Spleen (tissue), 11 donors: ENCODE measurements at regions not wholly inside any gene's neighbourhood (a gene's known extent, or its start where the extent isn't known, plus 50 kb on each side); places are given as distances from the start of the nearest gene placed in this dataset.

Experiments
- DNase-seq: peaks from one replicate; pipeline ENCODE4 v3.0.0-alpha.2; 2020
- H3K27ac ChIP-seq, 8 donors: fragments of 200-600 bp; sonication (generic) in 7 of 8; 1 replicate in 4 of 8; 2 replicates in 4 of 8; pipeline versions ENCODE4 v1.5.0 to v1.8.0; 2016 to 2021; ENCODE audit warnings: inconsistent platforms in 4 of 8, mild to moderate bottlenecking in 4 of 8, moderate library complexity in 1 of 8
- H3K27me3 ChIP-seq, 7 donors: fragments of 200-600 bp; sonication (generic) in 6 of 7; replicated peaks in 1 of 7; 1 replicate in 4 of 7; 2 replicates in 3 of 7; pipeline versions ENCODE4 v1.5.0 to v1.8.0; 2016 to 2021; ENCODE audit warnings: inconsistent platforms in 3 of 7, mild to moderate bottlenecking in 1 of 7
- H3K36me3 ChIP-seq, 6 donors: fragments of 200-600 bp; sonication (generic) in 5 of 6; 1 replicate in 4 of 6; 2 replicates in 2 of 6; pipeline versions ENCODE4 v1.5.0 to v1.8.0; 2016 to 2021; ENCODE audit warnings: inconsistent platforms in 2 of 6
- H3K4me1 ChIP-seq, 6 donors: fragments of 200-600 bp; sonication (generic) in 5 of 6; 1 replicate in 3 of 6; 2 replicates in 3 of 6; pipeline versions ENCODE4 v1.5.0 to v1.8.0; 2016 to 2021; ENCODE audit warnings: inconsistent platforms in 3 of 6
- H3K4me3 ChIP-seq, 8 donors: fragments of 200-600 bp; sonication (generic) in 7 of 8; 1 replicate in 4 of 8; 2 replicates in 4 of 8; pipeline versions ENCODE4 v1.5.0 to v1.8.0; 2016 to 2021; ENCODE audit warnings: inconsistent platforms in 4 of 8, mild to moderate bottlenecking in 4 of 8, moderate library complexity in 2 of 8
- H3K9me3 ChIP-seq, 8 donors: fragments of 200-600 bp; sonication (generic) in 7 of 8; 1 replicate in 4 of 8; 2 replicates in 4 of 8; pipeline versions ENCODE4 v1.5.0 to v1.8.0; 2016 to 2021; ENCODE audit warnings: inconsistent platforms in 4 of 8
- CTCF ChIP-seq, 11 experiments: fragments of 200-600 bp in 7 of 11; fragments of 450-650 bp in 4 of 11; sonication (generic) in 4 of 11; IDR thresholded peaks in 8 of 11; conservative IDR thresholded peaks in 3 of 11; 1 replicate in 7 of 11; 2 replicates in 4 of 11; pipeline versions ENCODE4 v1.4.0 to v1.8.0; 2016 to 2021; ENCODE audit warnings: antibody characterized with exemption in 11 of 11, inconsistent platforms in 4 of 11, mild to moderate bottlenecking in 1 of 11
- POLR2A ChIP-seq, 3 donors: fragments of 450-650 bp; IDR thresholded peaks; one replicate each; pipeline ENCODE4 v1.5.1; 2017; ENCODE audit warnings: antibody characterized with exemption in 3 of 3, mild to moderate bottlenecking in 1 of 3
- POLR2AphosphoS5 ChIP-seq, 3 donors: sonication (generic); formaldehyde crosslinking; IDR thresholded peaks; one replicate each; pipeline ENCODE4 v1.5.1; 2017; ENCODE audit warnings: antibody characterized with exemption in 3 of 3
- WGBS, 5 donors: extraction: QIAGEN DNeasy Blood & Tissue Kit in 3 of 5; methylation state at CpG; one replicate each; pipeline versions ENCODE4 v1.1.5 to v1.1.7; 2013 to 2018; 5-methylcytosine and 5-hydroxymethylcytosine counted together
- intact Hi-C: fragments of 100-400 bp; cut with DNase I; formaldehyde crosslinking; loops from one replicate; pipeline ENCODE4 v1.15.0; 2023; ENCODE audit warnings: low total_unique reads
- donor health status: healthy with polysubstance abuse.
- donor health status: DM: no; HTN: no; CAD: no; lungs with moderate emphysema.
- donor health status: DM: no; HTN: no; CAD: no.
- donor health status: Bipolar disorder and iron deficiency.
- donor health status: healthy.
- donor health status: DM: no; HTN: no; CAD: no.
- donor health status: DM: yes; HTN: yes; CAD: no.

GRCh38 chrX:137431693-137432488 is 134.0 kb upstream of the ZIC3 start:
- peaks cover 6 to 44% (median 37%) of the 10 kb centered on the region in 7 donors for H3K27me3 ChIP-seq
- no peak for TF ChIP-seq POLR2AphosphoS5 (IDR thresholded peaks at IDR 0.05)
- TF ChIP-seq POLR2A (IDR thresholded peaks at IDR 0.05) = no peak
- no peak for TF ChIP-seq CTCF (IDR thresholded peaks at IDR 0.05 in 8 of 11, conservative IDR thresholded peaks at IDR 0.05 in 3 of 11)
- WGBS, 5 donors = 40 to 57% (median 55%) methylated on average over 2 of the region's 2 CpGs
- no peak overlapping the region for H3K4me3 ChIP-seq
- intact Hi-C loops = no loop called here
- H3K36me3 ChIP-seq = no peaks in the 10 kb centered on the region
- DNase-seq = no peak
- peaks cover 0 to 19% (median 7%) of the 10 kb centered on the region in 6 donors for H3K4me1 ChIP-seq
- peaks cover 0 to 13% (median 0%) of the 10 kb centered on the region in 8 donors for H3K9me3 ChIP-seq
- H3K27ac ChIP-seq = no peak overlapping the region

- TF ChIP-seq POLR2AphosphoS5 (IDR thresholded peaks at IDR 0.05) = no peak
- TF ChIP-seq CTCF (IDR thresholded peaks at IDR 0.05 in 8 of 11, conservative IDR thresholded peaks at IDR 0.05 in 3 of 11) = no peak
- TF ChIP-seq POLR2A (IDR thresholded peaks at IDR 0.05) = no peak
- Histone ChIP-seq H3K4me3 (no peak overlapping the region), H3K36me3 (no peaks in the 10 kb centered on the region), H3K9me3 (peaks cover 0 to 10% (median 0%) of the 10 kb centered on the region in 8 donors), H3K4me1 (peaks cover 0 to 20% (median 8%) of the 10 kb centered on the region in 6 donors), H3K27me3 (peaks cover 6 to 53% (median 43%) of the 10 kb centered on the region in 7 donors), H3K27ac (no peak overlapping the region)
- intact Hi-C loops = no loop called here
- DNase-seq = no peak
Measured at GRCh38 chrX:137430984-137431475, 134.9 kb upstream of the ZIC3 start.

- Histone ChIP-seq H3K4me3 (no peak overlapping the region), H3K36me3 (no peaks in the 10 kb centered on the region), H3K27me3 (peaks cover 6 to 60% (median 50%) of the 10 kb centered on the region in 7 donors), H3K4me1 (peaks cover 0 to 20% (median 8%) of the 10 kb centered on the region in 6 donors), H3K27ac (no peak overlapping the region), H3K9me3 (peaks cover 0 to 3% (median 0%) of the 10 kb centered on the region in 8 donors)
- TF ChIP-seq POLR2AphosphoS5 (IDR thresholded peaks at IDR 0.05) (no peak), CTCF (IDR thresholded peaks at IDR 0.05 in 8 of 11, conservative IDR thresholded peaks at IDR 0.05 in 3 of 11) (no peak), POLR2A (IDR thresholded peaks at IDR 0.05) (no peak)
- no peak for DNase-seq
- intact Hi-C loops = no loop called here
- 5 to 23% (median 11%) methylated on average over 5 to 17 of the region's 17 CpGs for WGBS, 5 donors
Measured at GRCh38 chrX:137430301-137430700, 135.6 kb upstream of the ZIC3 start.
